HG03571 (cell line): ENCODE measurements at regions not wholly inside any gene's neighbourhood (a gene's known extent, or its start where the extent isn't known, plus 50 kb on each side); places are given as distances from the start of the nearest gene placed in this dataset.
"Not testable (repeated sequence)": the region's sequence is repeated elsewhere in the genome, so short reads cannot be mapped to it uniquely, and the experiment has no call there.

Experiments
- ATAC-seq: cut with Tn5 transposase; IDR thresholded peaks from one replicate; pipeline ENCODE4 v1.9.1; 2021; ENCODE audit not compliant: unreplicated experiment

DNA sequence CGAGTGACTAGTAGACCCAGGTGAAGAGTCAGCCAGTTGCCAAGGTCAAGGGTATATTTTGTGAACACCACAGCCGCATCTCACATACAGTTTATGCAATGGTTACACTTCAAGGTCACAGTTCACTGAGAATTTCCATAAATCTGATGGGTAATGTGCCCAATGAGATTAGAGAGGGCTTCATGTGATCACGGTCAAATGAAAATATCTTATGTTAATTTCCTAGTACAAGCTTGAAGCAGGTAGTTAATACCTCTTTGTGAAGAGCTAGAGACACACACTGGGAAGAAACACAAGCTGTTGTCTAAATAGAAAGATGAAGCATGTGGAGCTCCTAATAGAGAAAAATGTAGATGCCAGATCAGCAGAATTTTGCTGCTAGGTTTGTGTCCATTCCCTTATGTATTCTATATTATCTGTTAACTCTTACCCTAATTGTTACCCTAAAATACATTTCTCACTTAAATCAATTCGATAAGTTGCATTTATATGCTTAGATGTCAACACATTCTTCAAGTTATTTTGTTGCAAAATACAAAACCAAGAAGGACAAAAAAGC is 136.0 kb downstream of the NR2F2 start:
- no peak for ATAC-seq

DNA sequence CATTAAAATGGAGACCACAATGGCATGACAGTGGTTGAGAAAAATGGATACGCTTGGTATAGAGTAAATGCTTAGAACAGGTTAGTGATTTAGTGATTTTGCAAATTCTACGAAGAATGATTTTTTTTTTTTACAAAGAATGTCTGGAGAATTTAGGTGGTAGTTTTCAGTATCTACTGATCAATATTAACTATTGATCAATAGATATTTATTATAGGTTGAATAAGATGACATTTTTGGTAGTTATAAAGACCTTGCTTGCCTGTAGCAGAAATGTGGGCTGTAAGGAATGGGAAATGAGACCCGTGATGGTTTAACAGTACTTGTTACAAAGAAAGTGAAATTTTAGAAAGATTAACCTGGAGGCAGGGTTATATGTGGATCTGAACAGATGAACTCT is 137.5 kb downstream of the NR2F2 start:
- ATAC-seq: no peak

DNA sequence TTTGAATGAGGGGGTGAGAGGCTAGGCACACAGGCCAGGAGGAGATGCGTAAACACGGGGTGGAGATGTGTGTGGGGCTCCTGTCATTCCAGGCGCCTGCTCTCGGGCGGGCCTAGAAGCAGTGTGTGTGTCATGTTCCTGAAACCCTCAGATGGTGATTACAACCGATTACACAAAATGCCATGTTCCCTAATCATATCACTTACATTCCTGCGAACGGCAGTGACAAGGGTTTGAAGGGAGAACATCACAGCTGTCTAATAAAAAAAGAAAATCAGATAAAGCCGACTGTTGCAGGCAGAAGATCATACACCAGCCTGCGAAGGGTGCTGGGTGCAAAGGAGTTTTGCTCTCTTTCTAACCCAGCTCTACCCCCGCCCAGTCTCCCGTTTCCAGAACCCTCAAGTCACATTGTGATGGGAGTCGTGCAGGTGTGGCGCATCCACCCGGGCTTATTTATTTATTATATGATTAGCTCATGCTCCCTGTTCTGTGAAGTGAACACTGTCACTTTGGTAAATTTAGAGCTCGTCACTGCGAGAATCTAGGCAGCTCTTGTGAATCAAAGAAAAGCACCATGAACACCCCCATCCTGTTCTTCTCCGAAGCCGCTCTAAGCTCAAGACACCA is 140.3 kb downstream of the NR2F2 start:
- ATAC-seq: no peak

DNA sequence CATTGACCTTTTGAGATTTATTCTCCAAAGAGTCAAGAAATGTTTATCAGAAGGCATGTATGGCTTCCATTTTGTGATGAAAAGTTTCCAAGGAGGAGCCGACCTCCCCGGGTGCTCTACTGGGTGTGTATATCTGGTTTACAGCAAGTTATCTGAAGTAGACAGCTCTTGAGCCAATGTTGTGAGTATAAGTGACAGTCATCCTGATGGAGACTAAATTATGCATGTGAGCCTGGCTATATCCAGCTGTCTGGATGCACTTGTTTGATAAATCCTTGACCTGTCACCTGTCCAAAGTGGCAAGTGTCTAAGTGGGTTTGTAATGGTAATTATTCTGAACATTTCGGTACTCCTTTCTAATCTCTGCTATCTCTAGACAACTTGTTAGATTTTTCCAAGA is 142.2 kb downstream of the NR2F2 start:
- ATAC-seq: no peak

DNA sequence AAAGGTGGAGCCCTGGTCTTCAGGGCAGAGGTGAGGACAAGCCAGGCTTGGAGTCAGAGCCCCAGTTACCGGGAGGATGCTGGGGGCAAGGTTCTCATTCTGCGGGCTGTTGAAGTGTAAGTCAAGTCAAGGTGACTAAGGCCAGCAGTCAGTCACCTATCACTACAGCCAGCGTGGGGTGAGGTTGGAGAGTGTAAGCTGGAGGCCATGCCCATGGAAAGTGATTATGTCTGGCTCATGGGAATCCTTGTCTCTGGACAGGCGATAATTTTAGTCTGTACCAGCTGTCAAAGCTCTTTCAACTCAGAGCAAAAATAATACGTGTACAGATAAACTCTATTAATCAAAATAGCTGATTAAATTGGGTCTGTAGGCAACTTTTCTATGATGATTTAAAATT is 143.1 kb downstream of the NR2F2 start:
- ATAC-seq: no peak

DNA sequence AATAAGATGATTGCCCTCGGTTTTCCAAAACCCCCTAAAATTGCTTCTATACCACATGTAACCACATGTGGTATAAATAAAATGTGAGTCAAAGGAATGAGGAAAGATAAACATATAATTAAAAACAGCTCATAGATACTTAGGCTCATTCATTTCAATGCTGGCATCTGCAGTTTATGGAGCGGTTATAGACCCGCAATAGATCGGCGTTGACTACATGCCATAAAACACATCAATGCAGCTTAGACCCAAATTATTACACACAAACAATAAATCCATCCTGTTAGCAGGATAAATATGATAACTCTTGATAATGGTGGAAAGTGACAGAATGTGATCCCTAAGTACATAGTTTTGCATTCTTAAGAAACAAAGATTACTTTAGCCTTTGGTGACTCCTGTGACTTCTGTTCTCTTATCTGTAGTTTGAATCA is 143.7 kb downstream of the NR2F2 start:
- no peak for ATAC-seq

DNA sequence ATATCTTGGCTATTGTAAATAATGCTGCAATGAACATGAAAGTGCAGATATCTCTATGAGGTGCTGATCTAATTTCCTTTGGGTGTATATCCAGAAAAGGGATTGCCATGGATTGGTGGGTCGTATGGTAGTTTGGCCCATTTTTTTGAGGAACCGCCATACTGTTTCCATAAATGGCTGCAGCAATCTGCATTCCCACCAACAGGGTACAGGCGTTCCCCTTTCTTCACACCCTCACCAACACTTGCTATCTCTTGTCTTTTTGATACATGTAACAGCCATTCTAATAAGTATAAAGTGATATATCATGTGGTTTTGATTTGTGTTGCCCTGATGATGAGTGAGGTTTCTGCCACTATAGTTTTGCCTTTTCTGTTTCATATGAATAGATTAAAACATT is 146.7 kb downstream of the NR2F2 start:
- ATAC-seq: no peak

DNA sequence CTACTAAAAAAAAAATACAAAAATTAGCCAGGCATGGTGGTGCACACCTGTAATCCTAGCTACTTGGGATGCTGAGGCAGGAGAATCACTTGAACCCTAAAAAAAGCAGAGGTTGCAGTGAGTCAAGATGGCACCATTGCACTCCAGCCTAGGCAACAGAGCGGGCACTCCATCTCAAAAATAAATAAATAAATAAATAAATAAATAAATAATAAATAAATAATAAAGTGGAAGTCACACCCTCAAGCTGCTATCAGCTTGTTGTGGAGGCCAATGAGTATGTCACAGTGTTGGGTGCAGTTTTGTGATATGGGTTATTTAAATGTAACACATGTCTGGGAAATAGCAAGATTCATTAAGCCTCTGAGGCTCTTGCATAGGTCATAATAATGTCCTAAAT is 153.9 kb downstream of the NR2F2 start:
- not testable (repeated sequence) for ATAC-seq

DNA sequence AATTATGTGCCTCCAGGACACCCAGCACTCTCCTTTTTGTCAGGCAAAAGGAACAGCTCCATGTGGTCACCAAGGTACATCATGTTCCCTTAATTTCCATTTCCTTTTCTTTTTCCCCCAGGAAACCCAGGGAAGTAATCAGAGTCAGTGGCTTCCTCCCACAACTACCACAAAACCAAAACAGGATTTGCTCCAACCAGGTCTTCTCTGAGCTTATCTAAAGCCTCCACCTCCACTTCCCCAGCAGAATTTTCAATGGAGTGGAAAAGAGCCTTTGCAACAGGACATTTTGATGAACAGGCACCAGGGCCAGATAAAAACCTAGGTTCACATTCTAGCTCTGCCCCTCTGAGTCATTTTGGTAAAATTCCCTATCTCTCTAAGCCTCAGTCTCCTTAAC is 154.3 kb downstream of the NR2F2 start:
- ATAC-seq: no peak

DNA sequence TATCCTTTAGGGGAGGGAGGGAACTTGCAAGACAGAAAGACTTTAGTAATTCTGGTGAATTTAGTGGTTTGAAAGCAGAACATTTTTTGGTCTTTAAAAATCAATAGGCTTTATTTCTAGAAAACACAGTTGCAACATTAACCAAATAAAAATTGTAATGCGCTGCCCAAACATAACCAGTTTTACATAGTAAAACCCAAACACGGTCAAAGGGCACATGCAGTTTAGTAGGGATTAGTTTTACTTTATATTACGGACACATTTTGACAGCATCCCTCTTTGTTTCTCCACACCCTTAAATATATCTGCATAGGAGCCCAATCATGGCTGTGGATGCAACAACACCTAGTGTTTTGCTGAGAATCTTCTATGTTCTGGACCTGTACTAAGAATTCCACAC is 156.7 kb downstream of the NR2F2 start:
- ATAC-seq: no peak

DNA sequence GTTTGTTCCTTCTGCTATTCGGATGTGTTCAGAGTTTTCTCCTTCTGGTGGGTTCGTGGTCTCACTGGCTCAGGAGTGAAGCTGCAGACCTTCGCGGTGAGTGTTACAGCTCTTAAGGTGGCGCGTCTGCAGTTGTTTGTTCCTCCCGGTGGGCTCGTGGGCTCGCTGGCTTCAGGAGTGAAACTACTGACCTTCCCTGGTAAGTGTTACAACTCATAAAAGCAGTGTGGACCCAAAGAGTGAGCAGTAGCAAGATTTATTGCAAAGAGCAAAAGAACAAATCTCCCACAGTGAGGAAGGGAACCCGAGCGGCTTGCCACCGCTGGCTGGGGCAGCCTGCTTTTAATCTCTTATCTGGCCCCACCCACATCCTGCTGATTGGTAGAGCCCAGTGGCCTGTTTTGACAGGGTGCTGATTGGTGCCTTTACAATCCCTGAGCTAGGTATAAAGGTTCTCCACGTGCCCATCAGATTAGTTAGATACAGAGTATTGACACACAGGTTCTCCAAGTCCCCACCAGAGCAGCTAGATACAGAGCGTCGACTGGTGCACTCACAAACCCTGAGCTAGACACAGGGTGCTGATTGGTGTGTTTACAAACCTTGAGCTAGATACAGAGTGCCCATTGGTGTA is 160.7 kb downstream of the NR2F2 start:
- not testable (repeated sequence) for ATAC-seq

DNA sequence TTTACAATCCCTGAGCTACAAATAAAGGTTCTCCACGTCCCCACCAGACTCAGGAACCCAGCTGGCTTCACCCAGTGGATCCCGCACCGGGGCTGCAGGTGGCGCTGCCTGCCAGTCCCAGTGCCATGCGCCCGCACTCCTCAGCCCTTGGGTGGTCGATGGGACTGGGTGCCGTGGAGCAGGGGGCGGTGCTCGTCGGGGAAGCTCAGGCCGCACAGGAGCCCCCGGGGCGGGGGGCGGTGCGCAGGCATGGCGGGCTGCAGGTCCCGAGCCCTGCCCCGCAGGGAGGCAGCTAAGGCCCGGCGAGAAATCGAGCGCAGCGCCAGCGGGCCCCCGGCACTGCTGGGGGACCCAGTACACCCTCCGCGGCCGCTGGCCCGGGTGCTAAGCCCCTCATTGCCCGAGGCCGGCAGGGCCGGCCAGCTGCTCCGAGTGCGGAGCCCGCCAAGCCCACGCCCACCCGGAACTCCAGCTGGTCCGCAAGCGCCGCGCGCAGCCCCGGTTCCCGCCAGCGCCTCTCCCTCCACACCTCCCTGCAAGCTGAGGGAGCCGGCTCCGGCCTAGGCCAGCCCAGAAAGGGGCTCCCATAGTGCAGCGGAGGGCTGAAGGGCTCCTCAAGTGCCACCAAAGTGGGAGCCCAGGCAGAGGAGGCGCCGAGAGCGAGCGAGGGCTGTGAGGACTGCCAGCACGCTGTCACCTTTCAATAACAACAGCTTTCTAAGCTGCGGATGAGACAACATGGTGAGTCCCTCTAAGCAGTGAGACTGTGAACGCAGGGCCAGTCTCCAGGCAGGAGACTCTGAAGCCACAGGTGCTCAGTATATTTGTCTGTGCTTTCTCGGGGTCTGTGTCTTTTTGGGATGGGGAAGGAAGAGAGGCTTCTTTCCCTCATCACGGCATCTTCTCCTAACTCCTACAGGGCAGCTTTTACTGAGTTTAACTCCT is 161.5 kb downstream of the NR2F2 start:
- not testable (repeated sequence) for ATAC-seq

DNA sequence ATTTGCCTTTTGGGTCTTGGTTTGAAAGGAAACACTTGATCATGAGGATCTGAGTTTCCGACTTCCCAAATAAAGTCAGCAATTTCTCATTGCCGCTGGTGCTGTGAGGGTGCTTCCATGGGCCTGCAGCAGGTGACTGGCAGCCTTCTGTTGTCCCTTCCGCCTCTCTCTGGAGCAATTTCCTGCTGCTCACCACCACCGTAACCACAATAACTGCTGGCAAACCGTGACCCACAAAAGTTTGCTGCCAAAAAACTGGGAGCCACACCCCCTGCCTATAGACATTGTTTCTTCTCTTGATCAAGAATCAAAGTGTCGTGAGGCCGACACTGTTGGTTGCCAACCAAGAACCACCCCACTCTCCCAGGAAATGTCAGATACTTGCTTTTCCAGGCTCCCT is 164.0 kb downstream of the NR2F2 start:
- no peak for ATAC-seq

DNA sequence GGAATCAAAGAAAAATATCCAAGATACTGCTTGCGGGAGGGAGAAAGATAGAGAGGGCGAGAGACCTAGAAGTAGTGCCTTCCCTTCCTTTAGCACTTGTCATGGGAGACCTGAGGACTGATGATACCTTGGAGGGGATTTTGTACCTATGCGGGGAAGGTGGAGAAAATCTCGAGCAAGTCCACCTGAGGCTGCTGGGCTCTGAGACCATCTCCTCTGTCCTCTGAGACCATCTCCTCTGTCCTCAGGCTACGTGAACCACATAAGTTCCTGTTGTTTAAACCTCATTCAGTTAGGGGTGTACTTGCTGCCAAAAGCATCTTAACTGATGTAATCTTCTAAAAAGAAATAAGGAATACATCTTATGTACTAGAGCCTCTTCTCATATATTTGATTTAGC is 164.9 kb downstream of the NR2F2 start:
- no peak for ATAC-seq

DNA sequence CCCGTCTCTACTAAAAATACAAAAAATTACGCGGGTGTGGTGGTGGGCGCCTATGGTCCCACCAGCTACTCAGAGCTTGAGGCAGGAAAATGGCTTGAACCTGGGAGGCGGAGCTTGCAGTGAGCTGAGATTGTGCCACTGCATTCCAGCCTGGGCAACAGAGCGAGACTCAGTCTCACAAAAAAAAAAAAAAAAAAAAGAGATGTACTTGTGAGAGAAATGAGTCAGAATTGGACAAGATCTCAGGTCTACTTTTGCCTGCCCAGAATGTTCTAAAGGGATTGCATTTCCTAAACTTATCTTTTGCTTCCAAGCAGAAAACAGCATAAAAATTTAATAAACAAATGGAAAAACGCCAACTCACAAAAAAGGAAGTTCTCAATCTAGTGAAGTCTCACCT is 167.5 kb downstream of the NR2F2 start:
- no peak for ATAC-seq

DNA sequence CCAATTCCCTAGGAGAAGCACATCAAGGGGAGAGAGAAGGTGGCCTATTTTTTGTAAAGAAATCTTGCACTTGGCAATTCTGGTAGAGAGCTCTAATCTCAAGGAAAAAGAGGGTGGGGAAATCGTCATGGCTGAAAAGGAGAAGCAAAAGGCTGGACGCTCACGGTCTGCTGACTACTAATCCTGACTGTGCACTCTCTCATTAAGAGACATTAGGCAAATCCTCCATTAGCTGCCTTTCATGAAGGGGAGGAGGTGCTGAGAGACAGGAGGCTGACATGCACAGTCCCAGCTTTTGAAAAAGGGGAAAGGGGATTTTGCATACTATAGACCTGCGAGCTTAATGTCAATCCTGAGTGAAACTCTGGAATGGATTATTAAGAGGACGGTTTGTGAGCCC is 170.0 kb downstream of the NR2F2 start:
- no peak for ATAC-seq

DNA sequence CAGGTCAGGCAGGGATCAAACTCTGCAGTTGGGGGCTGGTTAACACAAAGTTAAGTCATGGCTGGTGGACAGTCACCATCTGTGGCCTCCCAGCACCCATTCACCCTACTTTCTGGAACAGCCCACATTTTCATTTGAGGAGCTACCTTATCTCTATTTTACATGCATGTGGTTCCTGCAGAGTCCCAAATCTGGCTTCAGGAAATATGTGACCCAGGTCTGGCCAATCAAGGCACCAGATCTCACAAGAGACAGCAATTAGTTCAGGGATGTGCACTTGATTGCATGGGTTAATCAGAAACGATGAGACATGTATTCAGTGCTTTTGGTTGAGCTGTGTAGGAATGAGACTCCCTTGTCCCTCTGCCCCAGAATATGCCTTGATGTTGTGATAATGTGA is 170.9 kb downstream of the NR2F2 start:
- no peak for ATAC-seq

DNA sequence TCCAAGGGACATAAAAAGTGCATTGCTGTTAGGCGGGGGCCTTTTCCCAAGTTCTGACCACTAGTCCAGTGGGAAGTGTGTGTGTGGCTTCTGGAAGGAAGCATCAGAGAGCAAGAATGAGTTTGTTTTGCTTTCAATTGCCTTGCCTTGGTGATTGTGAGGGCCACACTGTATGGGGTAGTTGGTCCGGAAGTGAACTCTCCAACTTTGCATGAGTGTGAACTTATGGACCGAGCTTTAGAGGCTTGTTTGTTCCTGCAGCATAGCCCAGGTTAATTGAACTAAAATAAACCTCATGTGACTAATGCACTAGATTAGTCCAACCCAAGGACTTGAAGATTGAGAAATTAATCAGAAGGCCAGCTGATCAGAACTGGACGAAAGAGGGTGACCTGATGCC is 171.7 kb downstream of the NR2F2 start:
- ATAC-seq: no peak

DNA sequence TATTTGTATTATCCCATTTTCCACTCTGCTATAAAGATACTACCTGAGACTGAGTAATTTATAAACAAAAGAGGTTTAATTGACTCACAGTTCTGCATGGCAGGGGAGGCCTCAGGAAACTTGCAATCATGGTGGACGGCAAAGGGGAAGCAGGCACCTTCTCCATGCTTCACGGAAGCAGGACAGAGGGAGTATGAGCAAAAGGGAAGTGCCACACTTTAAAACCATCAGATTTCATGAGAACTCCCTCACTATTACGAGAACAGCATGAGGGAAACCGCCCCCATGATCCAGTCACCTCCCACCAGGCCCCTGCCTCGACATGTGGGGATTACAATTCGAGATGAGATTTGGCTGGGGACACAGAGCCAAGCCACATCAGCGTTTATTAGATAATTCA is 172.8 kb downstream of the NR2F2 start:
- ATAC-seq: no peak

DNA sequence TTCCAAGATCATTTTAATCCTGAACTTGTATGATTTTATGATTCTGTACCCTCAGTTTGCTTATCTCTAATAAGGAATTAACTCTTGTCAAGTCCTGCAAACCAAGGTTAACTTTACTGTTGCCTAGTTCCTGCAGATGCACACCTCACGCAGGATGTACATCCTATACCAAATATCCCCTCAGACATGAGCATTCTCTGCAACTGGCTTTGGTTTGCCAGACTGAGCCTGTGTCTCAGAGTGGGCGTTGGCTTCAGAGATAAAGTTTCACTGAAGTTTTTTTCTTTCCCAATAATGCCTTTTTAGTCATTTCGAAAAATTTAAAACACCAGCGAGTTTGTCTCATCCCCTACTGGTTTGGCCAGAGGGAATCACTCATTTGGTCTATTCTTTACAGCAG is 173.9 kb downstream of the NR2F2 start:
- ATAC-seq: no peak

DNA sequence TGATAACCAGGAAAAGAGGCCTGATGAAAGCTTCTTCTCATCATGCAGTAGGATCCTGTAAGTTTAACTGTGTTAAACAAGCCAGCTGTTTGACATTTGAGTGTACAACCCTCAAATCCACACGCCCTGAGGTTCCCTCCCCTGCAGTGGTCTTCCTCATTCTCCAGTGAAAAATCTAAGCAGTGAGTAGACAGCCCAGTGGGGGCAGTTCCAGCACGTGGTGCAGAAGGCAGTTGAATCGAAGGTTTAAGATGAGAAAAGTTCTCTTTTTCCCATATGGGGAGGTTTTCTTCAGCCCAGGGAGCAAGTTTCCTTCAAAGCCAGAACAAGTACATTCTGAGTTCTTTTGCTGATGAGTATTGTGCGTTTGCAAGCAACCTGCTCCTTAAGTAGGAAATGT is 174.5 kb downstream of the NR2F2 start:
- no peak for ATAC-seq
